Natural killer cell treated with Interleukin-12 subunit alpha and Interleukin-12 subunit beta and Interleukin-15 and Interleukin-18, amount 100 ng/mL, for 72 hours (primary cell): ENCODE measurements at regions not wholly inside any gene's neighbourhood (a gene's known extent, or its start where the extent isn't known, plus 50 kb on each side); places are given as distances from the start of the nearest gene placed in this dataset.

ENCODE experiments used
- ATAC-seq, 2 donors: fragments of 150-1000 bp; cut with Tn5 transposase in 1 of 2; sonication (Bioruptor Pico), chemical (Tn5 transposase) in 1 of 2; 2 replicates each; pipeline ENCODE4 v1.10.0; 2021
- DNase-seq: peaks from one replicate; pipeline ENCODE4 v3.0.0; 2022; ENCODE audit warnings: low spot score
- H3K27ac Mint-ChIP-seq, 2 donors: 1 replicate in 1 of 2; 2 replicates in 1 of 2; pipeline ENCODE4 v1.8.0; 2022; ENCODE audit warnings: mixed read lengths in 2 of 2, mild to moderate bottlenecking in 1 of 2, moderate library complexity in 1 of 2
- H3K27me3 Mint-ChIP-seq, 2 donors: 1 replicate in 1 of 2; 2 replicates in 1 of 2; pipeline ENCODE4 v1.8.0; 2022; ENCODE audit warnings: mixed read lengths in 2 of 2
- H3K36me3 Mint-ChIP-seq: one replicate; pipeline ENCODE4 v1.8.0; 2022; ENCODE audit warnings: mixed read lengths
- H3K4me1 Mint-ChIP-seq, 2 donors: 1 replicate in 1 of 2; 2 replicates in 1 of 2; pipeline ENCODE4 v1.8.0; 2022; ENCODE audit warnings: low read depth in 2 of 2, mixed read lengths in 2 of 2, mild to moderate bottlenecking in 1 of 2
- H3K4me3 Mint-ChIP-seq: one replicate; pipeline ENCODE4 v1.8.0; 2022; ENCODE audit warnings: mixed read lengths
- H3K9me3 Mint-ChIP-seq: 2 replicates; pipeline ENCODE4 v1.8.0; 2022; ENCODE audit warnings: mixed read lengths

GRCh38 chr14:34195964-34196363 lies 245.1 kb upstream of the EGLN3 start:
- Mint-ChIP-seq H3K36me3 (no peaks in the 10 kb centered on the region), H3K4me1 (no peaks in the 10 kb centered on the region), H3K4me3 (no peak overlapping the region), H3K27me3 (peaks cover 8 to 31% of the 10 kb centered on the region in 2 donors), H3K27ac (no peak overlapping the region), H3K9me3 (no peaks in the 10 kb centered on the region)
- DNase-seq (no peak), ATAC-seq (no peak)

DNA sequence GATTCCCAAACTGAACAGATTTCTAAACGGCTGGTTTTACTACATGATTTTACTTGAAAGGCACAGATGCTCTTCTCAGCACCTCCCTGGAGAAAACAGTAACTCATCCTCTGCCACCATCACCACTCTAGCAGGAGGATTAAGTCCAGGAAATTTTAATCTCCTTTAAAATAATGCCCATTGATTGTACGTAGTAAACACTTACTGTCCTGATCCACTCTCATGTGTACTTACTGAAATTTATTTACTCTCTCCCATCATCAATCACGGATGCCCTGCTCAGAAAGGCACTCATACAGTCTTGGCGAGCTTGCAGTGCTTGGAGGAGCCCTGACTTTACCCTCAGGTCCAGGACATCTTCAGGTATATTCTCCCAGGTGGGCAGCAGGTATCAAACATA lies 239.8 kb upstream of the EGLN3 start:
- no peak for ATAC-seq
- Mint-ChIP-seq H3K4me1 (no peaks in the 10 kb centered on the region), H3K9me3 (no peaks in the 10 kb centered on the region), H3K4me3 (no peak overlapping the region), H3K36me3 (no peaks in the 10 kb centered on the region), H3K27ac (no peak overlapping the region), H3K27me3 (peaks cover 0 to under 1% of the 10 kb centered on the region in 2 donors)
- DNase-seq: no peak

DNA sequence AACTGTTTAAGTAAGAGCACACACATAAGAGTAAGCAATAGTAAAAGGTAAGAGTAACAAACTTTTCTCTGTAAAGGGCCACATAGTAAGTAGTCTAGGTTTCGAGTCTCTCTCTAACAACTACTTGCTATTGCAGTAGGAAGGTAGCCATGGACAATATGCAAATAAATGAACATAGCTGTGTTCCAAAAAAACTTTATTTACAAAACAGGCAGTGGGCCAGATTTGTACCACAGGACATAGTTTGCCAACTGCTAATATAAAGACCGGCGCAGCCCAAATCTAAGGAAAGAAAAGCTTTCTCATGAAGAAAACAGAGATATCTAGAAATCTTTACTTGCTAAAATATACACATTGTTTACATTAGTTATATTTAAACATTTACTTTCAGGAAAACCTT lies 239.0 kb upstream of the EGLN3 start:
- Mint-ChIP-seq H3K9me3 (no peaks in the 10 kb centered on the region), H3K4me1 (no peaks in the 10 kb centered on the region), H3K27ac (no peak overlapping the region), H3K27me3 (no peaks in the 10 kb centered on the region), H3K4me3 (no peak overlapping the region), H3K36me3 (no peaks in the 10 kb centered on the region)
- no peak for ATAC-seq
- no peak for DNase-seq

DNA sequence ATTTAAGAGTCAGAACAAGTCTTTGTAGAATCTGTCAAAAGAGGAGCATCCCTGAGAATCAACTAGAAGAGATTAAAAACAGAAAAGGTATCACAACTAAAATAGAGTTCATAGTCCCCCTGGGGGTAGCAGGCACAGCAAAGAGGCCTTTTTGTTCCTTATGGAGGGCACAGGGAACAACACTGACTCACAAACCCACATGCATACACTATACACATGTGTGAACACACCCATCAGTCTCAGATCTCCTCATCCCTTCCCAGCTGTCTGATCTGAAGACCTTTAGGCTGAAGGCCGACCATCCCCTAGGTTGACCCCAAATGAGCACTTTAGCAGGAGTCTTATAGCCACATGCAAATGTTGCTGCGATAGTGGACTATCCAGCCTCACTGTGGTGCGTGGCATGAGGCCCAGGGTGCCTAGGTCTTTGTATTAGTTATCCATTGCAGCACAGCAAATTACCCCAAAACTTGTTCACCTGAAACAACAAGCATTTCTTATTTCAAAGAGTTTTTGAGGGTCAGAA lies 236.7 kb upstream of the EGLN3 start:
- no peak for DNase-seq
- Mint-ChIP-seq H3K27ac (no peak overlapping the region), H3K9me3 (peaks cover 5% of the 10 kb centered on the region), H3K36me3 (no peaks in the 10 kb centered on the region), H3K4me1 (no peaks in the 10 kb centered on the region), H3K4me3 (no peak overlapping the region), H3K27me3 (no peaks in the 10 kb centered on the region)
- ATAC-seq: peak in 1 of 2 donors; percentile 32

DNA sequence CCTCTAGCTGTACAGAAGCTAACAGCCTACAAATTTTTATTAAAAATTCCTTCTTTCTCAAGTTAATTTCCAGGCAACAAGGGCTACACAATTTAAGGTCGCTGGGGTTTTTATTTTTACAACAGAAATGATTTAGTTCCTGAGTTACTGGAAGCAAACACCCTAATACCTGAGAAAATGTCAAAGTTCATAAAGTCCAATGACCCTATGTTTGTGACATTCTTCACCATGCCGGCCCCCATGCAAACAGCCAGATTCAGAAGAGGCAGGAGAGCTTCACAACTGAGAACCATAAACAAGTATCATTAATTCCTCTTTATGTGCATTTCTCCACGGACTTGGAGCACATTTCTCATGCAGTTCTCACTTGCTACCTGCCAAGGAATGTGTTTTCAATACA lies 236.2 kb upstream of the EGLN3 start:
- no peak for DNase-seq
- Mint-ChIP-seq H3K27me3 (no peaks in the 10 kb centered on the region), H3K4me1 (no peaks in the 10 kb centered on the region), H3K4me3 (no peak overlapping the region), H3K27ac (no peak overlapping the region), H3K9me3 (peaks cover 5% of the 10 kb centered on the region), H3K36me3 (no peaks in the 10 kb centered on the region)
- no peak for ATAC-seq

- ATAC-seq (no peak), DNase-seq (no peak)
- no peaks in the 10 kb centered on the region for H3K36me3 Mint-ChIP-seq
- no peak overlapping the region for H3K27ac Mint-ChIP-seq
- H3K27me3 Mint-ChIP-seq: no peaks in the 10 kb centered on the region
- H3K4me3 Mint-ChIP-seq: no peak overlapping the region
- no peaks in the 10 kb centered on the region for H3K4me1 Mint-ChIP-seq
- peaks cover 5% of the 10 kb centered on the region for H3K9me3 Mint-ChIP-seq
These were observed 233.3 kb upstream of the EGLN3 start for GRCh38 chr14:34184126-34184525.

DNA sequence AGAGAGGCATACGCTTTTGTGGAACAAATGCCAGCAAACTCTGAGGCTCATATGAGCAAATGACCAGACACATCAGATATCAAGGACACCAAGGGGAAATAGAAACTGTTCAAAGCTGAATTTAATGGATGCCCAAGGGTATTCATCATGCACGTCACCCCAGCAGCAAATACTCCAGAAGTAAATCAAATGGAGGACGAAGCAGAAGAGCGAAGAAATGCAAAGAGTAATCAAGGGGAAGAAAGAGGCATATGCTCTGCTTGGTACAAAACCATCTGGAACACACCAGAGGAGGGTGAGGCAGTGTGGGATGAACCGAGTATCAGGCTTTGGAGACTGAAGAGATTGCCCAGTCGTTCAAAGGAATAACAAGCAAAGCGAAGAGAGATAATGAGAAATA lies 232.6 kb upstream of the EGLN3 start:
- H3K27me3 Mint-ChIP-seq: no peaks in the 10 kb centered on the region
- H3K27ac Mint-ChIP-seq: no peak overlapping the region
- ATAC-seq: no peak
- H3K4me3 Mint-ChIP-seq: no peak overlapping the region
- no peaks in the 10 kb centered on the region for H3K4me1 Mint-ChIP-seq
- no peak for DNase-seq
- peaks cover 5% of the 10 kb centered on the region for H3K9me3 Mint-ChIP-seq
- H3K36me3 Mint-ChIP-seq: no peaks in the 10 kb centered on the region

- peaks cover 9% of the 10 kb centered on the region for H3K9me3 Mint-ChIP-seq
- no peak for ATAC-seq
- H3K4me3 Mint-ChIP-seq: no peak overlapping the region
- H3K36me3 Mint-ChIP-seq: no peaks in the 10 kb centered on the region
- H3K27ac Mint-ChIP-seq: no peak overlapping the region
- H3K27me3 Mint-ChIP-seq: peaks cover 0 to 7% of the 10 kb centered on the region in 2 donors
- no peak for DNase-seq
- H3K4me1 Mint-ChIP-seq: no peaks in the 10 kb centered on the region
These were observed 230.5 kb upstream of the EGLN3 start for GRCh38 chr14:34181338-34181737.

DNA sequence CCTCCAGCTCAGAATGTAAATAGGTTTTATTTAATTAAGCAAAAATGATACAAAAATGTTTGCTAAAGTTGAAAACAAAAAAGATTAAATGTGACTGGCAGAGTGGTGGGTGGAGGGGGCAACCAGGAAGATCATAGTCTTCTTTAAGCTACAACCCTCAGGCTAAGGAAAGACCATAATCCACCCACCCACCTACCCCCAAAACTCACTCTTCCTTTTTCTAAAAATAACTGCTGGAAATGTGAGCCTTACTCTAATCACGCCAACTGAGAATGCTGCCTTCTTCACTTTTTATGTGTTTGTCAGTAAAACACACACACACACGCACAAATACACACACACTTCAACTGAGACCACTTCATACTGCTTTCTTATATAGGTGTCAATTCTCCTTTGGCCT lies 230.0 kb upstream of the EGLN3 start:
- no peak for ATAC-seq
- peaks cover 9% of the 10 kb centered on the region for H3K9me3 Mint-ChIP-seq
- H3K27ac Mint-ChIP-seq: no peak overlapping the region
- H3K4me1 Mint-ChIP-seq: no peaks in the 10 kb centered on the region
- H3K36me3 Mint-ChIP-seq: no peaks in the 10 kb centered on the region
- no peak overlapping the region for H3K4me3 Mint-ChIP-seq
- DNase-seq: no peak
- H3K27me3 Mint-ChIP-seq: peaks cover 0 to 7% of the 10 kb centered on the region in 2 donors

- Mint-ChIP-seq H3K27me3 (peaks cover 0 to 7% of the 10 kb centered on the region in 2 donors), H3K4me3 (no peak overlapping the region), H3K27ac (no peak overlapping the region), H3K9me3 (peaks cover 9% of the 10 kb centered on the region), H3K4me1 (no peaks in the 10 kb centered on the region), H3K36me3 (no peaks in the 10 kb centered on the region)
- DNase-seq: no peak
- no peak for ATAC-seq
These were observed 229.6 kb upstream of the EGLN3 start for GRCh38 chr14:34180434-34180833.

DNA sequence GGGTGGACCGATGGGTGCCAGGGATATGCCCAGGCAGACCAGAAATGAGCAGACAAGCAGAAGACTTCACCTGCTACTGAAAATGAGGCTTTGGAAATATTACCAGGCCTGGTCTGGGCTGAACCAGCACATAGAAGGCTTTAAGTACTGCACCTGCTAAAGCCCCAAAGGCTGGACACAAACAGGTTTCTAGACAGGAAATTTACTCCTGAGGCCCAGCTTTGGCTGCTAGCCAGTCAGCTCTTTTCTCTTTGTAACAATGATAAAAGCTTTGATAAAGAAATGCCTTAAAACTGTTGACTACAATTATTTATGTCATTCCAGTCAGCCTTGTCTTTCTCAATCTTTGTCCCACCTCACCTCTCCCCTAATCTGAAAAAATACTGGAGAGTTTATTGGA lies 228.9 kb upstream of the EGLN3 start:
- ATAC-seq (no peak), DNase-seq (no peak)
- no peak overlapping the region for H3K27ac Mint-ChIP-seq
- peaks cover 0 to 7% of the 10 kb centered on the region in 2 donors for H3K27me3 Mint-ChIP-seq
- H3K4me1 Mint-ChIP-seq: no peaks in the 10 kb centered on the region
- no peak overlapping the region for H3K4me3 Mint-ChIP-seq
- H3K9me3 Mint-ChIP-seq: peaks cover 9% of the 10 kb centered on the region
- no peaks in the 10 kb centered on the region for H3K36me3 Mint-ChIP-seq

- DNase-seq (no peak), ATAC-seq (no peak)
- no peaks in the 10 kb centered on the region for H3K4me1 Mint-ChIP-seq
- no peak overlapping the region for H3K4me3 Mint-ChIP-seq
- no peaks in the 10 kb centered on the region for H3K36me3 Mint-ChIP-seq
- H3K27me3 Mint-ChIP-seq: peaks cover 0 to 7% of the 10 kb centered on the region in 2 donors
- H3K9me3 Mint-ChIP-seq: peaks cover 3% of the 10 kb centered on the region
- no peak overlapping the region for H3K27ac Mint-ChIP-seq
These were observed 226.6 kb upstream of the EGLN3 start for GRCh38 chr14:34177466-34177865.

DNA sequence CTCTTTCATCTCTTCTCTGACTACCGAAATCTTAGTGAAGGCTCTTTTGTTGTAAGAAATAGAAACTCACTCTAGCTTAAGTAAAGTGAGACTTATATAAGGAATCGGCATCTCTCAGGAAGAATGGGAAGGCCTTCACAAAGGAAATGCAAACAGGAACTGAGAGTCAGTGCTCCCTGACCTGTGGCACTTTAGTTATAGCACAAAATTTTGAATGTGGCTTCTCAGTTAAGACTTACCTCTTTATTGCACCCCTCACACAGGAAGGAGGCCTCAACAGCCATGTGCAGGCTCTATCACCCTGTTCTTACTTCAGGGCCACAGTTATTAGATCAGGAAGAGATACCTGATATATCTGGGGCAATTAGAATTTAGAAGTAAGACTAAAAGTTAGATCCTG lies 224.7 kb upstream of the EGLN3 start:
- Mint-ChIP-seq H3K27ac (no peak overlapping the region), H3K4me1 (no peaks in the 10 kb centered on the region), H3K9me3 (peaks cover 3% of the 10 kb centered on the region), H3K27me3 (peaks cover 2 to 7% of the 10 kb centered on the region in 2 donors), H3K36me3 (no peaks in the 10 kb centered on the region), H3K4me3 (no peak overlapping the region)
- DNase-seq (no peak), ATAC-seq (no peak)

- no peak overlapping the region for H3K4me3 Mint-ChIP-seq
- ATAC-seq: no peak
- H3K27ac Mint-ChIP-seq: no peak overlapping the region
These were observed 224.1 kb upstream of the EGLN3 start for GRCh38 chr14:34174973-34175372.

DNA sequence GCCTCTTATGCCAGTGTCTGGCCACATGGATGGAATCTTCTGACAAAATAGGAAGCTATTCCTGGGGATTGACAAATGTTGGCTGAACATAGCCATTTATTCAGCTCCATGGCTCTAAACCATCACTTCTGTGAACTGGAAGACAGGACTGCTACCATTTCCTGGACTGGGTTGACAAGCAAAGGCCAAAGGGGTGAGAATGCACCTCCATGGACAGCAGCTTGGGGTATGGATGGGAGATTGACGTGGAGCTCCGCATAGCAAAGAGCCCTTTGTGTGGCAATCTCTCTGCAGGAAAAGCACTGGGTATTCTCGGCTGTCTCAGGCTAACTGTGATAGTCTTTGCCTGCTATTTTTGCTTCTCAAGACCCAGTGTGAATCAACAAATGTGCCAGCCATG lies 223.0 kb upstream of the EGLN3 start:
- no peaks in the 10 kb centered on the region for H3K4me1 Mint-ChIP-seq
- peaks cover 2 to 7% of the 10 kb centered on the region in 2 donors for H3K27me3 Mint-ChIP-seq
- no peak overlapping the region for H3K27ac Mint-ChIP-seq
- H3K4me3 Mint-ChIP-seq: no peak overlapping the region
- ATAC-seq: no peak
- DNase-seq: no peak
- H3K9me3 Mint-ChIP-seq: peaks cover 3% of the 10 kb centered on the region
- H3K36me3 Mint-ChIP-seq: no peaks in the 10 kb centered on the region

More at GRCh38 chr14:34174973-34175372, 224.1 kb upstream of the EGLN3 start:
- Mint-ChIP-seq H3K27me3 (peaks cover 2 to 7% of the 10 kb centered on the region in 2 donors), H3K4me1 (no peaks in the 10 kb centered on the region), H3K36me3 (no peaks in the 10 kb centered on the region), H3K9me3 (peaks cover 3% of the 10 kb centered on the region)
- DNase-seq: no peak
